HFF-Myc (cell line): ENCODE measurements at regions not wholly inside any gene's neighbourhood (a gene's known extent, or its start where the extent isn't known, plus 50 kb on each side); places are given as distances from the start of the nearest gene placed in this dataset.
"Not testable (repeated sequence)": the region's sequence is repeated elsewhere in the genome, so short reads cannot be mapped to it uniquely, and the experiment has no call there.

Experiments
- DNase-seq: peaks from one replicate; pipeline ENCODE4 v3.0.0-alpha.2; 2011; ENCODE audit warnings: low read depth; ENCODE audit errors: extremely low read depth
- H3K4me3 ChIP-seq: replicated peaks from 2 replicates; pipeline ENCODE4 v1.5.1; 2011; ENCODE audit warnings: low read depth, mild to moderate bottlenecking, control low read depth, low read length
- TF ChIP-seq, protein P1 (sequence below): IDR thresholded peaks from 2 replicates; pipeline ENCODE4 v1.5.1; 2012; ENCODE audit warnings: mild to moderate bottlenecking, low read depth, low read length, control low read depth; ENCODE audit errors: missing control alignments

DNA sequence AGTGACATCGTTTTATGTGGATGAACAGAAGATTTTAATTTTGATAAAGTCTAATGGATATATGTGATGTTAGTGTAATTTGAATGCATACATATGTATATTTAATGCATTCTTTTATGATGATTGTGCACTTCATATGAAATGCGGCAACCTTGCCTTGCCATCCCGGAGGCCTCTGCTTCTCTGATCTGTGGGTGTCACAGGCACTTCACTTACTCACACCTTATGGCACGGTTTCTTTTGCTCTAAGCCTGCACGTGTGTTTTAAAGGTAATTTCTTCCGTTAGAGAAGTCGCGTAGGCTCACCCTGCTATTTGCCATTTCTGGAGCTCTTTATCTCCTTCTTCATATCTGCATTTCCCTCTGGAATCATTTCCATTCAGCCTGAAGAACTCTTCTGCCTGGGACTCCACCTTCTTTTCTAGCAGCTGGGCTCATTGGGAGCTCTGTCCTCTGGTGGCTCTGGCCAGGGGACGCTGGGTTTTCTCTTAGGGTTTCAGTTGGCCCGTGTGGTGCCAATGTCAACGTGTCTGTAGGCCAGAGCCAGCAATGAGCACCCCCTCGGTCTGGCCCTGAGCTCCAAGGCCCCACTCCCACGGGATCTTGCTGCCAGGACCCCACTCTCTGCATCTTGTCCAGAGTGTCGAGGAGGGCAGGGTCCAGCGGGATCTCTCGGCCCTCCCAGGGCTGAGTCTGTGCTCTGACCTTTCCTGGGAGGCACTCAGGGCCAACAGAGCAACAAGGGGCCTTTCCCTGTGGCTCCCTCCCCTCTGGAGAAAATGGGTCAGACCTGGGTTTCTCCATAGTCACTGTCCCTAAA is 97.3 kb downstream of the RTP5 start:
- no peak overlapping the region for H3K4me3 ChIP-seq
- TF ChIP-seq, protein P1, sequence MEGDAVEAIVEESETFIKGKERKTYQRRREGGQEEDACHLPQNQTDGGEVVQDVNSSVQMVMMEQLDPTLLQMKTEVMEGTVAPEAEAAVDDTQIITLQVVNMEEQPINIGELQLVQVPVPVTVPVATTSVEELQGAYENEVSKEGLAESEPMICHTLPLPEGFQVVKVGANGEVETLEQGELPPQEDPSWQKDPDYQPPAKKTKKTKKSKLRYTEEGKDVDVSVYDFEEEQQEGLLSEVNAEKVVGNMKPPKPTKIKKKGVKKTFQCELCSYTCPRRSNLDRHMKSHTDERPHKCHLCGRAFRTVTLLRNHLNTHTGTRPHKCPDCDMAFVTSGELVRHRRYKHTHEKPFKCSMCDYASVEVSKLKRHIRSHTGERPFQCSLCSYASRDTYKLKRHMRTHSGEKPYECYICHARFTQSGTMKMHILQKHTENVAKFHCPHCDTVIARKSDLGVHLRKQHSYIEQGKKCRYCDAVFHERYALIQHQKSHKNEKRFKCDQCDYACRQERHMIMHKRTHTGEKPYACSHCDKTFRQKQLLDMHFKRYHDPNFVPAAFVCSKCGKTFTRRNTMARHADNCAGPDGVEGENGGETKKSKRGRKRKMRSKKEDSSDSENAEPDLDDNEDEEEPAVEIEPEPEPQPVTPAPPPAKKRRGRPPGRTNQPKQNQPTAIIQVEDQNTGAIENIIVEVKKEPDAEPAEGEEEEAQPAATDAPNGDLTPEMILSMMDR: no peak
- no peak for DNase-seq

DNA sequence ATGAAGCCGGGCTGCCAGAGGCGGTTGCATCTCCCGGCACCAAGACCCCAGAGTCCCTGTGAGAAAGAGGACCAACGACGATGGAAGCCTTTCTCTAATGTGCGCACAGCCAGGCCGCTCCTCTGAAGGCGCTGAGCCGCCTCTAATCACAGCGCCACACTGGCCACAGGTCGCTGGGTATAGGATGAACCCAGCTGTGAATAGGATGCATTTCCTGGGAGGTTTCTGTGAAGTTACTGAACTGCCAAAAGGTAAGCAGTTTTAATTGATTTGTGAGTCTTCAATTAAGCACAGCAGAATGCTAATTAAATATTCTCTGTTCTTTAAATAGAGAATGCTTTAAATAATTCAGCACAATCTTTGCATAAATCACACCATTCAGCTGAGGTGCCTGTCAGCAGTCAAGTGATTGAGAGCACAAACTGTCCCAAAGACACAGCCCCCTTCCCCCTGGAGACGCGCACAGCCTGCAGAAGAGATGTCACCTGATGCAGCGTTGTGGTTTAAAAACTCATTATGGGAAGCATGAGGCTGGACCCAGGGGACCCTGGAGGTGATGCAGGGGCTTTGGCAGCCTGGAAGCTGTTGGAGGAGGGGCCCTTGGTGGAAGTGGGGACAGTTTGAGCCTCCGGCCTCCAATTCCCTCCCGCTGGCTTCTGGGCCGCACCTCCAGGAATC is 98.1 kb downstream of the RTP5 start:
- no peak overlapping the region for H3K4me3 ChIP-seq
- no peak for DNase-seq
- TF ChIP-seq, protein P1: no peak

- H3K4me3 ChIP-seq: no peak overlapping the region
- no peak for DNase-seq
- TF ChIP-seq, protein P1: no peak
Measured at GRCh38 chr2:241968417-241968816, 98.9 kb downstream of the RTP5 start.

- not testable (repeated sequence) for DNase-seq, H3K4me3 ChIP-seq
Measured at GRCh38 chr2:241969182-241969581, 99.7 kb downstream of the RTP5 start.

GRCh38 chr2:241970716-241971115 is 101.2 kb downstream of the RTP5 start:
- no peak for DNase-seq

DNA sequence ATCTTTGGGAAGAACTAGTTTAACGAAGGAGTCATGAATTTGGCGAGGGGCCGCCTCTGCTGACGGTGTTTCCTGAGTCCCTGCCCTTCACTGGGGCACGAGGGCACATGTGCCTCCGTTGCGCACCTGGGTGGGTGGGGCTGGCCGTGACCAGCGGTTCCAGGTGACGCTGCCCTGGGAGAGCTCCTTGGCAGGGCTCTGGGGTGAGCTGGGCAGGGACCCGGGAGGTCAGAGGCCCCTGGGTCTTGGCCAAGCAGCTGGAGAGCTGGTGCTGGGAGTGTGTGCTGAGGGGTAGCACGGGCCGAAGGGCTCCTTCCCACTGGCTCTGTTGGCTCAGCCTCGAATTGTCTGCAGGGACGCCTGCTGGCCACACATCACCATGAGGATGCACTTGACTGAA is 104.6 kb downstream of the RTP5 start:
- DNase-seq: no peak
- no peak overlapping the region for H3K4me3 ChIP-seq
- TF ChIP-seq, protein P1: no peak

More at GRCh38 chr2:241970716-241971115, 101.2 kb downstream of the RTP5 start:
- TF ChIP-seq, protein P1: no peak
- H3K4me3 ChIP-seq: no peak overlapping the region

DNA sequence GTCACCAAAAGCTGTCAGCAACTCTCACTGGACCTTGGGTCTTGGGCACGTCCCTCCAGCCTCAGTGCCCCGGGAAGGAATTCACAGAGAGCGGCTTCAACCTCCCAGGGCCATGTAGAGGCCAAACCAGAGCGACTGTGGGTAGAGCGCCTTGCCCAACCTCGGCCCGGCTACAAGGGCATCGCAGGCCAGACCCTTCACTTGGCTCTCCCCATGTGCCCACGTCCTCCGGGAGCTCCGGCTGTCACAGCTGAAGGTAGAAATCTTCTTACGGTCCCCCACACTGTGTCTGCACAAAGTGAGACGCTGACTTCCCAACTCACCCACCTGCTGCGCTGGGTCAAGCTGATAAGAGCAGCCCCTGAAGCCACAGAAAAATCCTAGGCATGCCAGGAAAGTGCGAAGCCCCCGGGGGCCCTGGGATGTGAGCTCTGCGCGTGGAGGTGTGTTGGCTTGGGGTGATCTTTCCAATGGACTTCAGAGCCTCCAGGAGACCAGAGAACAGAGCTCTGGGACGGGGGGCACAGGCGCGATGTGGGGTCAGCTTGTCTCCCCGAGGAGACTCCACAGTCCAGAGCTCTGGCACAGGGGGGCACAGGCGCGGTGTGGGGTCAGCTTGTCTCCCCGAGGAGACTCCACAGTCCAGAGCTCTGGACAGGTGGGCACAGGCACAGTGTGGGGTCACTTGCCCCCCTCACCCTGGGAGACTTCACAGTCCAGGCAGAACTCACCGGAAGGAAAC is 105.5 kb downstream of the RTP5 start:
- H3K4me3 ChIP-seq: no peak overlapping the region
- TF ChIP-seq, protein P1: no peak
- no peak for DNase-seq
